DND-41 (cell line): ENCODE measurements at regions not wholly inside any gene's neighbourhood (a gene's known extent, or its start where the extent isn't known, plus 50 kb on each side); places are given as distances from the start of the nearest gene placed in this dataset.

Source experiments
- ATAC-seq: fragments of 200-7000 bp; cut with Tn5 transposase; 3 replicates; pipeline ENCODE4 v1.9.1; 2021; ENCODE audit warnings: low read depth; ENCODE audit not compliant: insufficient read depth
- DNase-seq: peaks from one replicate; pipeline ENCODE4 v3.0.0-alpha.2; 2020
- H2AFZ ChIP-seq: 2 replicates; pipeline ENCODE4 v1.6.0; 2012; ENCODE audit warnings: low read depth, low read length
- H3K27ac ChIP-seq: 2 replicates; pipeline ENCODE4 v1.5.1; 2012; ENCODE audit warnings: low read length, inconsistent platforms
- H3K27me3 ChIP-seq: fragments of 200-600 bp; sonication (generic); 2 replicates; pipeline ENCODE4 v1.6.0; 2012; ENCODE audit warnings: low read length, mild to moderate bottlenecking, inconsistent platforms; ENCODE audit not compliant: insufficient read depth, poor library complexity
- H3K36me3 ChIP-seq: 2 replicates; pipeline ENCODE4 v1.5.1; 2012; ENCODE audit warnings: low read length, inconsistent platforms; ENCODE audit not compliant: insufficient read depth
- H3K4me1 ChIP-seq: 2 replicates; pipeline ENCODE4 v1.5.1; 2012; ENCODE audit warnings: mild to moderate bottlenecking, low read length; ENCODE audit not compliant: insufficient read depth
- H3K4me2 ChIP-seq: 2 replicates; pipeline ENCODE4 v1.6.0; 2012; ENCODE audit warnings: mild to moderate bottlenecking, moderate library complexity, low read length, inconsistent platforms; ENCODE audit not compliant: insufficient read depth
- H3K4me3 ChIP-seq, 2 experiments: fragments of 200-600 bp in 1 of 2; shearing (Covaris generic) in 1 of 2; 2 replicates each; pipeline ENCODE4 v1.5.1; 2012 to 2016; ENCODE audit warnings: inconsistent platforms in 2 of 2, low read length in 2 of 2, mild to moderate bottlenecking in 2 of 2, low read depth in 1 of 2, moderate library complexity in 1 of 2
- H3K79me2 ChIP-seq: 2 replicates; pipeline ENCODE4 v1.6.0; 2012; ENCODE audit warnings: low read length, inconsistent platforms; ENCODE audit not compliant: insufficient read depth
- H3K9ac ChIP-seq: 2 replicates; pipeline ENCODE4 v1.6.0; 2012; ENCODE audit warnings: low read depth, mild to moderate bottlenecking, inconsistent platforms, low read length, moderate library complexity
- H3K9me3 ChIP-seq: 2 replicates; pipeline ENCODE4 v1.5.1; 2012; ENCODE audit warnings: low read length, moderate library complexity, mild to moderate bottlenecking, inconsistent platforms; ENCODE audit not compliant: insufficient read depth, severe bottlenecking
- H4K20me1 ChIP-seq: 2 replicates; pipeline ENCODE4 v1.6.0; 2012; ENCODE audit warnings: low read length; ENCODE audit not compliant: insufficient read depth
- CTCF ChIP-seq: IDR thresholded peaks from 2 replicates; pipeline ENCODE4 v1.5.1; 2012; ENCODE audit warnings: borderline replicate concordance, low read length, moderate library complexity, mild to moderate bottlenecking; ENCODE audit not compliant: poor library complexity, severe bottlenecking; ENCODE audit errors: extremely low read depth
- EZH2 ChIP-seq: IDR thresholded peaks from 3 replicates; pipeline ENCODE4 v1.6.1; 2012; ENCODE audit warnings: borderline replicate concordance, low read depth, mild to moderate bottlenecking, moderate library complexity, low read length, inconsistent platforms; ENCODE audit not compliant: severe bottlenecking

GRCh38 chr13:108376308-108376707 is 106.8 kb downstream of the TNFSF13B start:
- Histone ChIP-seq H3K27ac (no peak overlapping the region), H3K4me2 (no peak overlapping the region), H3K9ac (no peak overlapping the region)

GRCh38 chr13:108377646-108378206 is 108.2 kb downstream of the TNFSF13B start:
- H3K27me3 ChIP-seq: no peaks in the 10 kb centered on the region
- H3K36me3 ChIP-seq: no peaks in the 10 kb centered on the region
- DNase-seq (no peak), ATAC-seq (no peak)
- H2AFZ ChIP-seq: no peak overlapping the region
- no peak overlapping the region for H3K9ac ChIP-seq
- TF ChIP-seq CTCF (no peak), EZH2 (no peak)
- H3K27ac ChIP-seq: no peak overlapping the region
- H3K4me3 ChIP-seq: no peak overlapping the region
- H3K9me3 ChIP-seq: no peaks in the 10 kb centered on the region
- H3K79me2 ChIP-seq: no peaks in the 10 kb centered on the region
- H3K4me2 ChIP-seq: no peak overlapping the region
- H3K4me1 ChIP-seq: no peaks in the 10 kb centered on the region
- no peaks in the 10 kb centered on the region for H4K20me1 ChIP-seq

More at GRCh38 chr13:108376308-108376707, 106.8 kb downstream of the TNFSF13B start:
- no peaks in the 10 kb centered on the region for H3K4me1 ChIP-seq
- ATAC-seq (no peak), DNase-seq (no peak)
- H3K36me3 ChIP-seq: no peaks in the 10 kb centered on the region
- no peak overlapping the region for H3K4me3 ChIP-seq
- H3K79me2 ChIP-seq: no peaks in the 10 kb centered on the region
- no peaks in the 10 kb centered on the region for H3K9me3 ChIP-seq
- TF ChIP-seq EZH2 (no peak), CTCF (no peak)
- no peaks in the 10 kb centered on the region for H3K27me3 ChIP-seq
- no peaks in the 10 kb centered on the region for H4K20me1 ChIP-seq
- H2AFZ ChIP-seq: no peak overlapping the region

GRCh38 chr13:108383667-108384066 is 114.1 kb downstream of the TNFSF13B start:
- Histone ChIP-seq H3K36me3 (no peaks in the 10 kb centered on the region), H4K20me1 (no peaks in the 10 kb centered on the region), H3K9ac (no peak overlapping the region), H3K9me3 (no peaks in the 10 kb centered on the region), H3K27ac (no peak overlapping the region), H2AFZ (no peak overlapping the region), H3K27me3 (no peaks in the 10 kb centered on the region), H3K4me2 (no peak overlapping the region), H3K79me2 (no peaks in the 10 kb centered on the region), H3K4me1 (no peaks in the 10 kb centered on the region), H3K4me3 (no peak overlapping the region)
- ATAC-seq: no peak
- no peak for DNase-seq
- no peak for TF ChIP-seq CTCF
- TF ChIP-seq EZH2: no peak
